Keratinocyte (primary cell): ENCODE measurements at regions not wholly inside any gene's neighbourhood (a gene's known extent, or its start where the extent isn't known, plus 50 kb on each side); places are given as distances from the start of the nearest gene placed in this dataset.

ENCODE experiments used
- CTCF ChIP-seq, 3 experiments: IDR thresholded peaks in 1 of 3; conservative IDR thresholded peaks in 1 of 3; optimal IDR thresholded peaks in 1 of 3; 2 replicates in 2 of 3; 3 replicates in 1 of 3; pipeline versions ENCODE3 to v1.5.1; 2011; ENCODE audit warnings: low read length in 3 of 3, mild to moderate bottlenecking in 3 of 3, moderate library complexity in 2 of 3, control low read depth in 1 of 3, inconsistent platforms in 1 of 3; ENCODE audit not compliant: insufficient read depth in 2 of 3; ENCODE audit errors: extremely low read depth in 1 of 3
- EZH2 ChIP-seq: IDR thresholded peaks from one replicate; pipeline ENCODE4 v1.6.1; 2012; ENCODE audit warnings: inconsistent platforms, mild to moderate bottlenecking, low read length, moderate library complexity

GRCh38 chr4:28006021-28006420 is 1145.4 kb downstream of the STIM2 start:
- TF ChIP-seq CTCF (optimal IDR thresholded peaks at IDR 0.05 in 1 of 3, IDR thresholded peaks at IDR 0.05 in 1 of 3, conservative IDR thresholded peaks at IDR 0.05 in 1 of 3; ENCODE audit: extremely low read depth in 1 of 3, insufficient read depth in 2 of 3, low read length in 3 of 3): no peak
- no peak for TF ChIP-seq EZH2
